Fibroblast of the aortic adventitia (primary cell): ENCODE measurements at regions not wholly inside any gene's neighbourhood (a gene's known extent, or its start where the extent isn't known, plus 50 kb on each side); places are given as distances from the start of the nearest gene placed in this dataset.
A peak's percentile ranks its signal among the peaks of the same experiment; 100 is the strongest.

Experiments
- DNase-seq: peaks from one replicate; pipeline ENCODE4 v3.0.0-alpha.2; 2010; ENCODE audit warnings: low read depth
- H3K4me3 ChIP-seq: 2 replicates; pipeline ENCODE4 v1.5.1; 2011; ENCODE audit warnings: low read depth, mild to moderate bottlenecking, control low read depth, low read length, moderate library complexity
- CTCF ChIP-seq: IDR thresholded peaks from 2 replicates; pipeline ENCODE4 v1.5.1; 2011; ENCODE audit warnings: mild to moderate bottlenecking, low read length, control low read depth, inconsistent platforms; ENCODE audit not compliant: insufficient read depth

- no peak overlapping the region for H3K4me3 ChIP-seq
- TF ChIP-seq CTCF, result no peak
- DNase-seq, result peak; percentile 58
Measured at GRCh38 chr7:116120839-116121238, 89.5 kb upstream of the TES start.

GRCh38 chr7:116122972-116123595 is 87.3 kb upstream of the TES start:
- peak; percentile 83 for TF ChIP-seq CTCF
- no peak overlapping the region for H3K4me3 ChIP-seq
- peak; percentile 81 for DNase-seq

DNA sequence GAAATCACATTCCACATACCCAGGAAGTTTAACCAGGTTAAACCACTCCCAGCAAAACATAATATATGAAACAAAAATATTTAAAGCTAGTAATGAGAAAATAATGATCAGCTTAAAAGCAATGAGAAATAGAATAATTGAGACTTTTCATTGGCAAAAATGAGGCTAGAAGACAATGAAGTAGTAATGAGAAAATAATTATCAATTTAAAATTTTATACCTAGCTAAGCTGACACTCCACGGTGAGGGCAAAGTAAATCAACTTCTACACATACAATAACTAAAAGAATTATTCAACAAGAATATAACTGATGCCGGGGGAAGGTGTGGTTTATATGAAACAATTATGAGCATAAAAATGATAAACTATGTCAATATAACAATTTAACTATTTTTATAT is 82.2 kb upstream of the TES start:
- DNase-seq, result no peak
- no peak for TF ChIP-seq CTCF
- H3K4me3 ChIP-seq, result no peak overlapping the region

- no peak for DNase-seq
- TF ChIP-seq CTCF, result no peak
- H3K4me3 ChIP-seq, result no peak overlapping the region
Measured at GRCh38 chr7:116135306-116135705, 75.0 kb upstream of the TES start.

DNA sequence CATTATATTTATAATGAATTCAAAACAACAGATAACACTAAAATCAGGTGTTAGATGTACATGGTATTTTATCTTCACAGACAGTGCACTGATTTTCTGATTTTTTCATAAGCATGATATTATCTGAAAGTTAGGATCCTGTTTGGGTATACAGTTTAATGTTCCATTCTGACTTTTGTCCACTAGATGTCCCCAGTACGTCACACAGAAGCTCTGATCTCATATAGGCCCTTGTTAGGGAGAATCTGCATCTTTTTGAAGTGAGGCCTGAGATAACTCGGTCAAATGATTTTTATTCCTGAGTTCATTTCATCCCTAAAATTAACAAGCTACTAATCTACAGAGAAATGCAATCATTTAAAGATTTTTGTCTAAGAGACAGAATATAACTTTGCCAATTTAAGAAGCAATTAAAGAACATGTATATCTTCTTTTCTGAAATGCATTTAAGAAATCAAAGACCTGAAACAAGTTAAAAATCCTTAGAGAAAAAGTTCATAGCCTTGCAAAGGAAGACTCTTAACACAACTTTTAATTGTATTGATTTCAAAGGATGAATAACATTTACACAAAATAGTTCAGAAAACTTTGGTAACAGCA is 72.0 kb upstream of the TES start:
- H3K4me3 ChIP-seq, result no peak overlapping the region
- peak; percentile 83 for DNase-seq
- peak; percentile 85 for TF ChIP-seq CTCF

DNA sequence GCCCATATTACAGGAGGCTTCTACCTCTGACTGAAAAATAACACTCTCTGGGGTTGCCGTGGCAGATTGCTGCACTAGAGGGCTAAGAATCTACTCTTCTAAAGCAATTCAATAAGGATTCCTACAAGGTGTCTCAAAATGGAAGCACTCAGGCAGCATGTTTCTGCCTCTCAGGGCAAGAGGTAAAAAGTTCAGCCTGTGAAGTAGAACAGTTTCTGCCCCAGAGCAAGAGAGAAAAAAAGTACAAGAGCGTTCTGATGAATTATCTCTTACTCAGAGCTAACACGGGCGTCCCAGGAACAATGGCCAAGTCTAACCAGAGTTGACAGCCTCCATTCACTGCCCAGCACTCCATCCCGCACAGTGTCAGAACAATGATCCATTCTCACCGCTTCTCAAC is 71.3 kb upstream of the TES start:
- H3K4me3 ChIP-seq, result no peak overlapping the region
- TF ChIP-seq CTCF, result no peak
- no peak for DNase-seq

GRCh38 chr7:116139807-116140206 is 70.5 kb upstream of the TES start:
- no peak overlapping the region for H3K4me3 ChIP-seq
- DNase-seq, result peak; percentile 46
- TF ChIP-seq CTCF, result no peak
